Trophoblast cell (in vitro differentiated cells and primary cell): ENCODE measurements at regions not wholly inside any gene's neighbourhood (a gene's known extent, or its start where the extent isn't known, plus 50 kb on each side); places are given as distances from the start of the nearest gene placed in this dataset.

Source experiments
- DNase-seq, 2 donors: peaks; one replicate each; pipeline ENCODE4 v3.0.0-alpha.2; 2016
- H2AFZ ChIP-seq: 2 replicates; pipeline ENCODE4 v1.6.1; 2013; ENCODE audit warnings: low read length, moderate library complexity, mild to moderate bottlenecking; ENCODE audit not compliant: insufficient read depth, poor library complexity
- H2AK5ac ChIP-seq: 2 replicates; pipeline ENCODE4 v1.6.1; 2013; ENCODE audit warnings: mild to moderate bottlenecking, low read length
- H2BK120ac ChIP-seq: 2 replicates; pipeline ENCODE4 v1.6.1; 2013; ENCODE audit warnings: low read length, mild to moderate bottlenecking, moderate library complexity; ENCODE audit not compliant: insufficient read depth, poor library complexity
- H2BK12ac ChIP-seq: 2 replicates; pipeline ENCODE4 v1.6.1; 2013; ENCODE audit warnings: mild to moderate bottlenecking, low read length, moderate library complexity
- H2BK5ac ChIP-seq: 2 replicates; pipeline ENCODE4 v1.6.1; 2013; ENCODE audit warnings: low read length, low read depth, moderate library complexity, mild to moderate bottlenecking; ENCODE audit not compliant: poor library complexity
- H3K14ac ChIP-seq: 2 replicates; pipeline ENCODE4 v1.6.1; 2013; ENCODE audit warnings: mild to moderate bottlenecking, low read length
- H3K18ac ChIP-seq: 2 replicates; pipeline ENCODE4 v1.6.1; 2013; ENCODE audit warnings: mild to moderate bottlenecking, low read length
- H3K23ac ChIP-seq: 2 replicates; pipeline ENCODE4 v1.6.1; 2013; ENCODE audit warnings: low read length
- H3K27ac ChIP-seq: 2 replicates; pipeline ENCODE4 v1.5.1; 2013; ENCODE audit warnings: low read depth, mild to moderate bottlenecking, inconsistent platforms, low read length, moderate library complexity
- H3K27me3 ChIP-seq: 2 replicates; pipeline ENCODE4 v1.6.1; 2013; ENCODE audit warnings: inconsistent platforms, mild to moderate bottlenecking, low read length, moderate library complexity; ENCODE audit not compliant: insufficient read depth
- H3K36me3 ChIP-seq, 2 experiments: 1 replicate in 1 of 2; 2 replicates in 1 of 2; pipeline ENCODE4 v1.6.1; 2013; ENCODE audit warnings: low read length in 2 of 2, mild to moderate bottlenecking in 2 of 2, moderate library complexity in 1 of 2; ENCODE audit not compliant: insufficient read depth in 2 of 2, control insufficient read depth in 1 of 2
- H3K4ac ChIP-seq: 2 replicates; pipeline ENCODE4 v1.6.1; 2013; ENCODE audit warnings: low read depth, mild to moderate bottlenecking, low read length, moderate library complexity
- H3K4me1 ChIP-seq, 2 experiments: 1 replicate in 1 of 2; 2 replicates in 1 of 2; pipeline ENCODE4 v1.6.1; 2013; ENCODE audit warnings: low read length in 2 of 2, mild to moderate bottlenecking in 2 of 2, moderate library complexity in 1 of 2; ENCODE audit not compliant: insufficient read depth in 2 of 2, control insufficient read depth in 1 of 2
- H3K4me2 ChIP-seq: 2 replicates; pipeline ENCODE4 v1.6.1; 2013; ENCODE audit warnings: inconsistent platforms, mild to moderate bottlenecking, low read length, moderate library complexity
- H3K4me3 ChIP-seq: 2 replicates; pipeline ENCODE4 v1.5.1; 2013; ENCODE audit warnings: mild to moderate bottlenecking, low read depth, low read length, inconsistent platforms
- H3K79me1 ChIP-seq: one replicate; pipeline ENCODE4 v1.6.1; 2013; ENCODE audit warnings: low read length
- H3K79me2 ChIP-seq: 2 replicates; pipeline ENCODE4 v1.6.1; 2013; ENCODE audit warnings: low read length, mild to moderate bottlenecking; ENCODE audit not compliant: control insufficient read depth, insufficient read depth, poor library complexity
- H3K9ac ChIP-seq: 2 replicates; pipeline ENCODE4 v1.6.1; 2013; ENCODE audit warnings: mild to moderate bottlenecking, low read length
- H3K9me3 ChIP-seq: 2 replicates; pipeline ENCODE4 v1.6.1; 2013; ENCODE audit warnings: low read depth, mild to moderate bottlenecking, control low read depth, inconsistent platforms, low read length; ENCODE audit not compliant: insufficient read depth
- H4K12ac ChIP-seq: 2 replicates; pipeline ENCODE4 v1.6.1; 2013; ENCODE audit warnings: low read depth, mild to moderate bottlenecking, low read length, moderate library complexity
- H4K8ac ChIP-seq: 2 replicates; pipeline ENCODE4 v1.6.1; 2013; ENCODE audit warnings: low read depth, mild to moderate bottlenecking, low read length, moderate library complexity
- H4K91ac ChIP-seq: one replicate; pipeline ENCODE4 v1.6.1; 2013; ENCODE audit warnings: low read depth, mild to moderate bottlenecking, low read length, moderate library complexity
- WGBS: extraction: QIAGEN DNeasy Blood & Tissue Kit; methylation state at CpG from one replicate; pipeline ENCODE4 v1.1.7; 2013; ENCODE audit warnings: missing lambda C conversion rate; ENCODE audit not compliant: insufficient read length, insufficient coverage; ENCODE audit errors: extremely low coverage; 5-methylcytosine and 5-hydroxymethylcytosine counted together

GRCh38 chr15:79598639-79599038, 166.5 kb downstream of the MINAR1 start:
- Histone ChIP-seq H3K79me2 (no peaks in the 10 kb centered on the region), H3K4me3 (no peak overlapping the region), H4K91ac (no peak overlapping the region), H3K27me3 (no peaks in the 10 kb centered on the region), H3K4me2 (no peak overlapping the region), H3K9ac (no peak overlapping the region), H3K18ac (no peak overlapping the region), H4K12ac (no peak overlapping the region), H3K9me3 (no peaks in the 10 kb centered on the region), H2BK12ac (no peak overlapping the region), H3K79me1 (no peaks in the 10 kb centered on the region), H2BK5ac (no peak overlapping the region), H3K4ac (no peak overlapping the region), H2AFZ (no peak overlapping the region), H3K27ac (no peak overlapping the region), H3K36me3 (no peaks in the 10 kb centered on the region), H3K4me1 (no peaks in the 10 kb centered on the region), H4K8ac (no peak overlapping the region), H3K14ac (no peak overlapping the region), H2BK120ac (no peak overlapping the region), H2AK5ac (no peak overlapping the region), H3K23ac (no peak overlapping the region)
- no peak for DNase-seq
- no CpG with 5 or more reads among the region's 1 CpG for WGBS

DNA sequence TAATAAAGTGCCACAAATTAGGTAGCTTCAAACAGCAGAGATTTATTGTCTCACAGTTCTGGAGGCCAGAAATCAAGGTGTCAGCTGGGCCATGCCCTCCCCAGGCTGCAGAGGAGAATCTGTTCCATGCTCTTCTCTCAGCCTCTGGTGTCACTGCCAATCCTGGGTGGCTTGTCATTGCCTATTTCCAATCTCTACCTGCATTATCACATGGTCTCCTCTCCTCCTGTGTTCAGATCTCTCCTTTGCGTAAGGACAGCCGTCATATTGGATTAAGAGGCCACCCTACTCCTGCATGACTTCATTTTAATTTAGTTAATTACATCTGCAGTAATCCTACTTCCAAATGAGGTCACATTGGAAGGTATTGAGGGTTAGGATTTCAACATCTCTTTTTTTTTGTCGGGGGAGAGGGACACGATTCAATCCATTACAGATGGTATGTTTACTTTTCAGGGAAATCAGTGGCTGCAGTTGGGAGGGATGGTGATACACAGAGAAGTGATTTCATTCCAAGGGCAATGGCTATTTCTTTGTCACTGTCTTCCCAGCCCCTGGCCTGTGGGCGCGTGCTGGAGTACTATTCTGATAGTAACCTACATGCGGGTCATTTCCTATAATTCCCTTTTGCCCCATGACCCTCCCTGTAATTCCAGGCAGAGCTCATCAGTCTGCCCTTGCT, 169.4 kb downstream of the MINAR1 start:
- Histone ChIP-seq H3K36me3 (no peaks in the 10 kb centered on the region), H3K79me2 (no peaks in the 10 kb centered on the region), H3K23ac (no peak overlapping the region), H3K9ac (no peak overlapping the region), H3K4me2 (no peak overlapping the region), H3K9me3 (no peaks in the 10 kb centered on the region), H2AFZ (no peak overlapping the region), H3K27me3 (no peaks in the 10 kb centered on the region), H4K91ac (no peak overlapping the region), H3K4me3 (no peak overlapping the region), H3K18ac (no peak overlapping the region), H3K27ac (no peak overlapping the region), H2BK12ac (no peak overlapping the region), H3K14ac (no peak overlapping the region), H2BK5ac (no peak overlapping the region), H4K8ac (no peak overlapping the region), H2AK5ac (no peak overlapping the region), H3K4me1 (no peaks in the 10 kb centered on the region), H3K79me1 (no peaks in the 10 kb centered on the region), H2BK120ac (no peak overlapping the region), H4K12ac (no peak overlapping the region), H3K4ac (no peak overlapping the region)
- DNase-seq: no peak
- no CpG with 5 or more reads among the region's 7 CpGs for WGBS

GRCh38 chr15:79602180-79602579, 170.0 kb downstream of the MINAR1 start:
- H2BK12ac ChIP-seq: no peak overlapping the region
- H3K27ac ChIP-seq: no peak overlapping the region
- H3K4ac ChIP-seq: no peak overlapping the region
- no CpG with 5 or more reads among the region's 4 CpGs for WGBS
- DNase-seq: no peak
- no peak overlapping the region for H2BK120ac ChIP-seq
- H3K27me3 ChIP-seq: no peaks in the 10 kb centered on the region
- no peak overlapping the region for H2AK5ac ChIP-seq
- no peak overlapping the region for H4K12ac ChIP-seq
- no peak overlapping the region for H3K14ac ChIP-seq
- H3K23ac ChIP-seq: no peak overlapping the region
- H3K4me2 ChIP-seq: no peak overlapping the region
- no peak overlapping the region for H3K4me3 ChIP-seq
- H2BK5ac ChIP-seq: no peak overlapping the region
- H3K18ac ChIP-seq: no peak overlapping the region
- no peaks in the 10 kb centered on the region for H3K79me1 ChIP-seq
- H3K9me3 ChIP-seq: no peaks in the 10 kb centered on the region
- no peak overlapping the region for H4K8ac ChIP-seq
- H3K4me1 ChIP-seq: no peaks in the 10 kb centered on the region
- H3K9ac ChIP-seq: no peak overlapping the region
- H3K79me2 ChIP-seq: no peaks in the 10 kb centered on the region
- H3K36me3 ChIP-seq: no peaks in the 10 kb centered on the region
- H4K91ac ChIP-seq: no peak overlapping the region
- no peak overlapping the region for H2AFZ ChIP-seq

- Histone ChIP-seq H3K23ac (no peak overlapping the region), H4K12ac (no peak overlapping the region), H3K18ac (no peak overlapping the region), H3K4me2 (no peak overlapping the region), H4K91ac (no peak overlapping the region), H3K9ac (no peak overlapping the region), H3K4ac (no peak overlapping the region), H3K36me3 (no peaks in the 10 kb centered on the region), H2BK12ac (no peak overlapping the region), H2AK5ac (no peak overlapping the region), H2BK120ac (no peak overlapping the region), H3K79me1 (no peaks in the 10 kb centered on the region), H4K8ac (no peak overlapping the region), H3K9me3 (no peaks in the 10 kb centered on the region), H3K27me3 (no peaks in the 10 kb centered on the region), H2BK5ac (no peak overlapping the region), H3K4me3 (no peak overlapping the region), H3K79me2 (no peaks in the 10 kb centered on the region), H3K27ac (no peak overlapping the region), H3K14ac (no peak overlapping the region), H2AFZ (no peak overlapping the region), H3K4me1 (no peaks in the 10 kb centered on the region)
- DNase-seq: no peak
Measured at GRCh38 chr15:79602731-79603130, 170.6 kb downstream of the MINAR1 start.
